ENCODE measurements at regions not wholly inside any gene's neighbourhood (a gene's known extent, or its start where the extent isn't known, plus 50 kb on each side); places are given as distances from the start of the nearest gene placed in this dataset.

DNA sequence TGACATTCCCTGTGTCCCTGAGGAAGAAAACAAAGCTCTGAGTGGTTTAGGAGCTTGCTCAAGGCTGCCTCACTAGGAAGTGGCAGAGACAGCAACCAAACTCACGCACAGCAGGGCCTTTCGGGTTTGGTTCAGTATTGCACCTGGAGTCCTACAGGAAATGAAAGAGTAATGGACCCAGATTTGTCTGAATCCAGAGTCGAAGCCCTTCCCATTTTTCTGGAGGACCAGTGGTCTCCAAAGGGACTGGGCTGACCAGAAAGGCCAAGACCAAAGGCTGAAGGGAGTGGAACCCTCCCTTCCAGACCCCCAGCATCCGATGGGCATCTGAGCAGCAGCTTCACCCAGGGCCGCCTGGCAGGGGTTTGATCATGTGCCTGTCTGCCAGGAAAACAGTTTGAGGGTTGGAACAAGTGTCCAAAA, 85.5 kb upstream of the RPL38 start:
- TF ChIP-seq, protein P1, sequence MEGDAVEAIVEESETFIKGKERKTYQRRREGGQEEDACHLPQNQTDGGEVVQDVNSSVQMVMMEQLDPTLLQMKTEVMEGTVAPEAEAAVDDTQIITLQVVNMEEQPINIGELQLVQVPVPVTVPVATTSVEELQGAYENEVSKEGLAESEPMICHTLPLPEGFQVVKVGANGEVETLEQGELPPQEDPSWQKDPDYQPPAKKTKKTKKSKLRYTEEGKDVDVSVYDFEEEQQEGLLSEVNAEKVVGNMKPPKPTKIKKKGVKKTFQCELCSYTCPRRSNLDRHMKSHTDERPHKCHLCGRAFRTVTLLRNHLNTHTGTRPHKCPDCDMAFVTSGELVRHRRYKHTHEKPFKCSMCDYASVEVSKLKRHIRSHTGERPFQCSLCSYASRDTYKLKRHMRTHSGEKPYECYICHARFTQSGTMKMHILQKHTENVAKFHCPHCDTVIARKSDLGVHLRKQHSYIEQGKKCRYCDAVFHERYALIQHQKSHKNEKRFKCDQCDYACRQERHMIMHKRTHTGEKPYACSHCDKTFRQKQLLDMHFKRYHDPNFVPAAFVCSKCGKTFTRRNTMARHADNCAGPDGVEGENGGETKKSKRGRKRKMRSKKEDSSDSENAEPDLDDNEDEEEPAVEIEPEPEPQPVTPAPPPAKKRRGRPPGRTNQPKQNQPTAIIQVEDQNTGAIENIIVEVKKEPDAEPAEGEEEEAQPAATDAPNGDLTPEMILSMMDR (IDR thresholded peaks at IDR 0.05) = no peak
- TF ChIP-seq POLR2A (IDR thresholded peaks at IDR 0.05) = no peak

Data from right lobe of liver (tissue), 4 donors.